Prostate gland (tissue), 2 donors: ENCODE measurements at regions not wholly inside any gene's neighbourhood (a gene's known extent, or its start where the extent isn't known, plus 50 kb on each side); places are given as distances from the start of the nearest gene placed in this dataset.

Source experiments
- CTCF ChIP-seq, 4 experiments: fragments of 200-600 bp in 2 of 4; fragments of 450-650 bp in 2 of 4; sonication (generic) in 2 of 4; IDR thresholded peaks; 1 replicate in 3 of 4; 2 replicates in 1 of 4; pipeline ENCODE4 v1.5.1; 2016 to 2019; ENCODE audit warnings: antibody characterized with exemption in 4 of 4, mild to moderate bottlenecking in 2 of 4, moderate library complexity in 2 of 4
- POLR2A ChIP-seq: fragments of 450-650 bp; IDR thresholded peaks from one replicate; pipeline ENCODE4 v1.6.1; 2016; ENCODE audit warnings: antibody characterized with exemption, mild to moderate bottlenecking
- POLR2AphosphoS5 ChIP-seq: sonication (generic); formaldehyde crosslinking; IDR thresholded peaks from one replicate; pipeline ENCODE4 v1.6.1; 2017; ENCODE audit warnings: antibody characterized with exemption

GRCh38 chr5:91741764-91742505 is 358.8 kb upstream of the ARRDC3 start:
- TF ChIP-seq CTCF (IDR thresholded peaks at IDR 0.05): no peak
- no peak for TF ChIP-seq POLR2A
- TF ChIP-seq POLR2AphosphoS5: no peak
